ENCODE measurements at regions not wholly inside any gene's neighbourhood (a gene's known extent, or its start where the extent isn't known, plus 50 kb on each side); places are given as distances from the start of the nearest gene placed in this dataset.

- TF ChIP-seq ZNF8 (CRISPR knock-in tag; IDR thresholded peaks at IDR 0.05) = no peak
- no peak for TF ChIP-seq CSDC2 (CRISPR knock-in tag; IDR thresholded peaks at IDR 0.05)
- TF ChIP-seq, protein P1, sequence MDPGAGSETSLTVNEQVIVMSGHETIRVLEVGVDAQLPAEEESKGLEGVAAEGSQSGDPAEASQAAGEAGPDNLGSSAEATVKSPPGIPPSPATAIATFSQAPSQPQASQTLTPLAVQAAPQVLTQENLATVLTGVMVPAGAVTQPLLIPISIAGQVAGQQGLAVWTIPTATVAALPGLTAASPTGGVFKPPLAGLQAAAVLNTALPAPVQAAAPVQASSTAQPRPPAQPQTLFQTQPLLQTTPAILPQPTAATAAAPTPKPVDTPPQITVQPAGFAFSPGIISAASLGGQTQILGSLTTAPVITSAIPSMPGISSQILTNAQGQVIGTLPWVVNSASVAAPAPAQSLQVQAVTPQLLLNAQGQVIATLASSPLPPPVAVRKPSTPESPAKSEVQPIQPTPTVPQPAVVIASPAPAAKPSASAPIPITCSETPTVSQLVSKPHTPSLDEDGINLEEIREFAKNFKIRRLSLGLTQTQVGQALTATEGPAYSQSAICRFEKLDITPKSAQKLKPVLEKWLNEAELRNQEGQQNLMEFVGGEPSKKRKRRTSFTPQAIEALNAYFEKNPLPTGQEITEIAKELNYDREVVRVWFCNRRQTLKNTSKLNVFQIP (CRISPR knock-in tag; IDR thresholded peaks at IDR 0.05; ENCODE audit: borderline replicate concordance, low read depth) = no peak
- TF ChIP-seq CSRNP3 (CRISPR knock-in tag; IDR thresholded peaks at IDR 0.05) = no peak
- no peak for TF ChIP-seq ZFP3 (CRISPR knock-in tag; IDR thresholded peaks at IDR 0.05)
- no peak for TF ChIP-seq BACH2 (CRISPR knock-in tag; IDR thresholded peaks at IDR 0.05; ENCODE audit: borderline replicate concordance)
- no peak for TF ChIP-seq TSHZ2 (CRISPR knock-in tag; IDR thresholded peaks at IDR 0.05)
- no peak for TF ChIP-seq TCF4 (CRISPR knock-in tag; IDR thresholded peaks at IDR 0.05; ENCODE audit: borderline replicate concordance)
- TF ChIP-seq ISL1 (CRISPR knock-in tag; IDR thresholded peaks at IDR 0.05) = no peak
- TF ChIP-seq, protein P2, sequence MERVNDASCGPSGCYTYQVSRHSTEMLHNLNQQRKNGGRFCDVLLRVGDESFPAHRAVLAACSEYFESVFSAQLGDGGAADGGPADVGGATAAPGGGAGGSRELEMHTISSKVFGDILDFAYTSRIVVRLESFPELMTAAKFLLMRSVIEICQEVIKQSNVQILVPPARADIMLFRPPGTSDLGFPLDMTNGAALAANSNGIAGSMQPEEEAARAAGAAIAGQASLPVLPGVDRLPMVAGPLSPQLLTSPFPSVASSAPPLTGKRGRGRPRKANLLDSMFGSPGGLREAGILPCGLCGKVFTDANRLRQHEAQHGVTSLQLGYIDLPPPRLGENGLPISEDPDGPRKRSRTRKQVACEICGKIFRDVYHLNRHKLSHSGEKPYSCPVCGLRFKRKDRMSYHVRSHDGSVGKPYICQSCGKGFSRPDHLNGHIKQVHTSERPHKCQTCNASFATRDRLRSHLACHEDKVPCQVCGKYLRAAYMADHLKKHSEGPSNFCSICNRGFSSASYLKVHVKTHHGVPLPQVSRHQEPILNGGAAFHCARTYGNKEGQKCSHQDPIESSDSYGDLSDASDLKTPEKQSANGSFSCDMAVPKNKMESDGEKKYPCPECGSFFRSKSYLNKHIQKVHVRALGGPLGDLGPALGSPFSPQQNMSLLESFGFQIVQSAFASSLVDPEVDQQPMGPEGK (CRISPR knock-in tag; IDR thresholded peaks at IDR 0.05; ENCODE audit: borderline replicate concordance) = no peak
- no peak for TF ChIP-seq GLIS3 (CRISPR knock-in tag; IDR thresholded peaks at IDR 0.05)
- no peak for TF ChIP-seq ZC3H10 (CRISPR knock-in tag; IDR thresholded peaks at IDR 0.05)
- TF ChIP-seq OSR1 (CRISPR knock-in tag; IDR thresholded peaks at IDR 0.05) = no peak
- no peak for TF ChIP-seq SNAI2 (CRISPR knock-in tag; IDR thresholded peaks at IDR 0.05)
- no peak for TF ChIP-seq ZFP30 (CRISPR knock-in tag; IDR thresholded peaks at IDR 0.05)
- no peak for ATAC-seq
These were observed 60.4 kb downstream of the PHETA1 start for GRCh38 chr12:111308473-111308872.

GRCh38 chr12:111304642-111305071 lies 64.2 kb downstream of the PHETA1 start:
- ATAC-seq = no peak
- TF ChIP-seq, protein P1 (CRISPR knock-in tag; IDR thresholded peaks at IDR 0.05; ENCODE audit: borderline replicate concordance, low read depth) = no peak
- TF ChIP-seq ESRRG (CRISPR knock-in tag; IDR thresholded peaks at IDR 0.05) = no peak
- TF ChIP-seq ARNTL (CRISPR knock-in tag; IDR thresholded peaks at IDR 0.05; ENCODE audit: borderline replicate concordance, low read depth) = no peak
- TF ChIP-seq, protein P2 (CRISPR knock-in tag; IDR thresholded peaks at IDR 0.05; ENCODE audit: borderline replicate concordance) = no peak
- TF ChIP-seq RARB (CRISPR knock-in tag; IDR thresholded peaks at IDR 0.05) = no peak
- no peak for TF ChIP-seq ZC3H10 (CRISPR knock-in tag; IDR thresholded peaks at IDR 0.05)
- TF ChIP-seq SNAI2 (CRISPR knock-in tag; IDR thresholded peaks at IDR 0.05) = no peak
- no peak for TF ChIP-seq BACH2 (CRISPR knock-in tag; IDR thresholded peaks at IDR 0.05; ENCODE audit: borderline replicate concordance)
- TF ChIP-seq ZNF8 (CRISPR knock-in tag; IDR thresholded peaks at IDR 0.05) = no peak
- TF ChIP-seq TSHZ2 (CRISPR knock-in tag; IDR thresholded peaks at IDR 0.05) = no peak
- no peak for TF ChIP-seq PPARA (CRISPR knock-in tag; IDR thresholded peaks at IDR 0.05; ENCODE audit: borderline replicate concordance)
- no peak for TF ChIP-seq CSDC2 (CRISPR knock-in tag; IDR thresholded peaks at IDR 0.05)
- TF ChIP-seq OSR1 (CRISPR knock-in tag; IDR thresholded peaks at IDR 0.05) = no peak
- no peak for TF ChIP-seq TCF4 (CRISPR knock-in tag; IDR thresholded peaks at IDR 0.05; ENCODE audit: borderline replicate concordance)
- TF ChIP-seq ISL1 (CRISPR knock-in tag; IDR thresholded peaks at IDR 0.05) = no peak
